NCI-H748 treated with DMSO at 0.1 percent for 48 hours (cell line): ENCODE measurements at regions not wholly inside any gene's neighbourhood (a gene's known extent, or its start where the extent isn't known, plus 50 kb on each side); places are given as distances from the start of the nearest gene placed in this dataset.

ENCODE experiments used
- DNase-seq: peaks from one replicate; lab custom pipeline; 2025; lab: John Stamatoyannopoulos, UW

- DNase-seq, result no peak
These were observed 171.5 kb upstream of the FHL2 start for GRCh38 chr2:105570326-105570725.

DNA sequence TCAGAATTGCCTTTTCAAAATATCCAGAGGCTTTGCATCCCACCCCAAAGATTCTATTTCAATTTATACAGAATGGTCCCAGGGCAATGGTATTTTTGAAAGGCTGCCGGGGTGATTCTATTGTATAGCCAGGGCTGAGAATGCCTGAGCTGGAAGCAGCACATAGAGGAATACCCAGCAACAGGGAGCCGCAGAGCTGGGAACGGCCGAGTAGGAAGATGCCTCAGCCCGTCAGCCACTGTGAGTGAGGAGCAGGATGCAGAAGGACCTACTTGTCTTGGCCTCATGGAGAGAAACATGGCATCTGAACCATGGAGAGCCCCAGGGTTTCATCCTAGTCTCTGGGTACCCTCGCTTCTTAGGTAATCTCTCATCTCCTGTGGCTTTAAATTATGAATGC lies 170.8 kb upstream of the FHL2 start:
- no peak for DNase-seq

- DNase-seq, result no peak
These were observed 169.2 kb upstream of the FHL2 start for GRCh38 chr2:105567996-105568494.

- DNase-seq, result no peak
These were observed 164.3 kb upstream of the FHL2 start for GRCh38 chr2:105563000-105563719.

GRCh38 chr2:105561401-105561800 lies 162.6 kb upstream of the FHL2 start:
- no peak for DNase-seq

DNA sequence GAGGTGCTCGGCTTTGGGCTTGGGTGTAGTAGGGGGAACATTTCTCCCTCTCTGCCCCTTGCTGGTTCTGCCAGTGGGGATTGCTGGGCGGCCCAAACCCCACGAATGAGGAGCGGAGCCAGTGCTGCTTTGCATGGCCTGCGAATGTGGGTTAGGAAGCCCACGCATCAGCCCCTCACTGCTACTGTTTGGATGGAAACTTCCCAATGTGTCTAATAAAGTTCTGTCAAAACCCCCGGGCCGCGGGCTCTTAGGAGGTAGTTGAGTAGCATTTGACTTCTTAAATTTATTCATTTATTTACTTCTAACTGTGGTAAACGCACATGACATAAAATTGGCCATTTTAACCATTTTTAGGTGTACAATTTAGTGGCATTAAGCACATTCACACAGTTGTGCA lies 161.3 kb upstream of the FHL2 start:
- no peak for DNase-seq

DNA sequence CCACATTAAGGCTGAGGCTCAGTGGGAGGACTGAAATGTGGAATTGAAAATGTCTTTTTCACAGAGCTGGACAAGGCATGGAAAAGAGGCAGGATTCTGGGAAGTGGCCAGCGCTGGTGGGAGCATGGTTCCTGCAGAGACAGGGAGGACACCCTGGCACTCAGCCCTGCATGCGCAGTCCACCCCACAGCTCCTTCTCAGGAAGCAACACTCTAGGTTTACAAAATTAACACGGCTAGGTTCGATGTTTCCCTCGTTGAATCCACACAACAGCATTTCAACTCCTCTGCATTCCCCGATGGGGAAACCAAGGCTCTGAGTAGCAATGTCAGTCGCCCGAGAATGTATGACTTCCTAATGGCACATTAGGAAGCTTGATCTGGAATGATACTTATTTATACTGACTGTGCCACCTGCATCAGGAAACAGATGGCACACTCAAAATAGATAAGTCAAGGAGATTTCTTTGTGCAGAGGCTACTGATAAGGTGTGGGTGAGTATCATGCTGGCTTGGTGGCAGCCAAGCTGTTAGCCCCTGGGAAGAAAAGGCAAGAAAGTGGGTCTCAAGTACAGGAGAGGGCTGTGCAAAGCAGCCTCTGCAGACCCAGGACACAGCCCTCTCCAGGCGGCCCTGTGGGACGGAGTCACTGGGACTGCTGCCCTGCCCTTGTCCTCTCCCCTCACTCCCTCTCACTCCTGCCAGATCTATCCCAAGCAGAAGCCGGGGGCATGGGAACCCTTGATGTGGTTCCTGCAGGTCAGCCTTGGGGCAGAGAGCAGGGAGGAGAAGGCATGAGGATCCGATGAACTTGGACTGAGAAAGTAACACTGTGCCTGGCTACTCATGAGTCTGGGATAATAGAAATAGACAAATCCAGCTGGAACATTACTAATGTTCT lies 158.4 kb upstream of the FHL2 start:
- no peak for DNase-seq

DNA sequence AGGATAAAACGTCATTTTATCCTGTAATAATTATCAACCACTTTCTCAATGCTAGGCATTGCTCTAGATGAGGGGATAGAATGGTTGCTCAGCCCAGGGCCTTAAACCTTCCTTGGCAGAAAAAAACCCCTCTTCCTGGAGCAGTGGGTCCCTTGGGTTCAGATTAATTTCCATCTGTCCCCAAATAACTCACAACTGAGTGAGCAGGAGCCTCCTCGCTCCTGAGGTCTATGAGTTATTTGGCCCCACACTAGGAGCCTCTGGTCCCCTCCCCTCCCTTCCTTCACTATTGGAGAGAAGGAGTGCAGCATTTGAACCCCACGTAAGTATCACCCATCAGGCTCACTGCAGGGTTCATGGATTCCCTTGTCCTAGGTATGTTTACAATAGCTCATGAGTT lies 157.5 kb upstream of the FHL2 start:
- no peak for DNase-seq

DNA sequence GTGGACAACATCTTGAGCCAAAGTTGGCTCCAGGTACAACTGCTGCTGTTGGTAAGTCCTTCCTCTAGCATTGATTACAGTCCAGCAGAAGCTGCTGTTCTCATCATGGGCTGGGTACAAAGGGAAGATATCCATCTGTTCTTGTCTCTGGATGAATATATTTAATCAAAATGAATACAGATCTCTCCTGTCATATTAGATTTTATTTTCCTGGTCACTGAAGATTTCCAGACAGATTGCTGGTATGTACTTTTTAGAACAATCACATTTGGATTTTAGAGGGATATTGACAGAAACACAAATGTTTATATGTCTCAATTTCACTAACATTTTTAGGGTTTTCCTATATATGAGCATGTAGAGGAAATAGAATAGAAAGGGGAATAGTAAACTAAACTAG lies 155.4 kb upstream of the FHL2 start:
- DNase-seq, result no peak

DNA sequence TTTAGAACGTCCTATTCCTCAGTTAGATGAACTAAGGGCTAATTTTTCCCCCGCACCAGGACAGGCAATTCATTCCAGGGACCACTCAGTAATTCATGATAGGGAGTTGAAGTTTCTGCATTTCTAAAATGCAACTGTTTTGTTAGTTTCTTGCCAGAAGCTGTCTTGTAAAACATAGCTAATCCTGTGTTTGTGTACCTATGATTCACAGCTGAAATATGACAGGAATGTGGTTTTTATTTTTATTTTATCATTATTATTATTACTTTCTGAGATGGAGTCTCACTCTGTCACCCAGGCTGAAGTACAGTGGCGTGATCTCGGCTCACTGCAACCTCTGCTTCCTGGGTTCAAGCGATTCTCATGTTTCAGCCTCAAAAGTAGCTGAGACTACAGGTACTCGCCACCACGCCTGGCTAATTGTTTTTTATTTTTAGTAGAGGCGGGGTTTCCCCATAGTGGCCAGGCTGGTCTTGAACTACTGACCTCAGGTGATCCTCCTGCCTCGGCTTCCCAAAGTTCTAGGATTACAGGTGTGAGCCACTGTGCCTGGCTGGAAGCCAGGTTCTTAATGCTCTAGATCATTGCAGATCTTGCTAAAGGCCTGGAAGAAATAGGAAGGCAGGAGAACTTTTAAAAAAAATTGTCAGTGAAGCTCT lies 154.8 kb upstream of the FHL2 start:
- no peak for DNase-seq

GRCh38 chr2:105546628-105546974 lies 147.8 kb upstream of the FHL2 start:
- no peak for DNase-seq

- DNase-seq, result peak; percentile 35
These were observed 147.1 kb upstream of the FHL2 start for GRCh38 chr2:105545730-105546627.

GRCh38 chr2:105544591-105545377 lies 145.9 kb upstream of the FHL2 start:
- DNase-seq, result no peak

GRCh38 chr2:105541189-105542050 lies 142.6 kb upstream of the FHL2 start:
- DNase-seq, result no peak

GRCh38 chr2:105540642-105541041 lies 141.8 kb upstream of the FHL2 start:
- no peak for DNase-seq

DNA sequence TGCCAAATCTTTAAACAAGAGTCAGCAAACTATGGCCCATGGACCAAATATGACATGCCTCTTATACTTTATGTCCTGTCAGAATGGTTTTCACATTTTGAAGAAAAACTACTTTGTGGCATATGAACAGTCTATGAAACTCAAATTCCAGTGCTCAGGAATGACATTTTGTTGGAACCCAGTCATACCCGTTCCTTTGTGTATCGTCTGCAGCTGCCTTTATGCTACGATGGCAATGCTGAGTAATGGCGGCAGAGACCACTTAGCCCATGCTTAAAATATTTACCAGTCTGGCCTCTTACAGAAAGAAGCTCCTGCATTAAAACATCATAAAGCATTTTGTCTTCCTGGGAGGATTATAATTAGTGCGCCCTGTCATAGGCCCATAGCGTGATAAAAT lies 140.5 kb upstream of the FHL2 start:
- DNase-seq, result no peak

DNA sequence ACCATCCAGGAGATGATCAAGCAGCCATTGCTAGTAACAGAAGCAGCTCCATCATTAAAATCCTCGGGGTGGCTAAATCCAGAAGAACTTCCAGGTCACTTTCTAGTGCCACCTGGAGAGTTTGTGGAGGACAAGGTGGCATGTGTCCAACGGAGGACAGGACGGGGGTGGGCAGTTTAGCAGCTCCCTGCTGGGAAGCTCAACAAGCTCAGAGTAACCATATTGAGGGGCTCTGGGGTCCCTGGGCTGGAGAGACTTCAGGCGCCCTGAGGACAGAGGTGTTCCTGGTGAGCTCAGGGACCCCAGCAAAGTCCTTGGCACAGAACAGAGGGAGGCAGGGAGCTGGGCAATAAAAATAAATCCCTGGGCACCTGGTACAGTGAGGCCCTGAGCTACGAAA lies 140.0 kb upstream of the FHL2 start:
- DNase-seq, result no peak

DNA sequence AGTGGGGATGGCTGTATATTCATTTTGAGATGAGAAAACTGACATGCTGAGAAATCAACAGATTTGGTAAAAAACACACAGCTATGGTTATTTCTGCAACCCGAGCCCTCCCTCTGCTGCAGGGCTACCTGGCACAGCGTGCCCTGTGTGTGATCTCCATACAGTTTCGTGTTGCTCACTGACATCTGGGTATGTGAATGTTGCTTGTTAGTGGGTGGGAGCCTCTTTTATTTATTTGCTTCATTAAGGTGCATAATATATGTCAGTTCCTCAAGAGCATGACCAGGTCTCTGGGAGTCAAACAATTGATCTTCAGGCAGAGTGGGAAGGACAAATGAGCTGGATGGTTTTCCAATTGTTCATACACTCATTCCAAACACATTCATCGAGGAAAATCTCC lies 139.1 kb upstream of the FHL2 start:
- DNase-seq, result no peak

DNA sequence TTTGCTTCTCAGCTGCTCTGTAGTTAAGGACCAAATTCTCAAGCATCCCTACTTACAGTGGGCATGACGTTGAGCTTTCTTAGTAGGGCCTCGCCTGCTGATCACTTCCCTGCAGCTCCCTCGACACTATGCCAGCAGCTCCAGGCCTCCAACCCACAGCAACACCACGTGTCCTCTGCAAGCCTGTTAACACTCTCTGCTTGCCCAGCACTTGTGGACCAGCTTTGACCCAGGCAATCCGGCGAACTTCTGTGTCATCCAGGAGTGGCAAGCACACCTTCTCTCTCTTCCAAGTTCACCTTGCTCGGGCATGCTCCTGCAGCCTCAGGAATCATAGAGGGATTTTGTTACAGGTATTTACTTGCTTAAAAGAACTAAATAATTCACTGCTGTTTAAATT lies 138.6 kb upstream of the FHL2 start:
- no peak for DNase-seq

DNA sequence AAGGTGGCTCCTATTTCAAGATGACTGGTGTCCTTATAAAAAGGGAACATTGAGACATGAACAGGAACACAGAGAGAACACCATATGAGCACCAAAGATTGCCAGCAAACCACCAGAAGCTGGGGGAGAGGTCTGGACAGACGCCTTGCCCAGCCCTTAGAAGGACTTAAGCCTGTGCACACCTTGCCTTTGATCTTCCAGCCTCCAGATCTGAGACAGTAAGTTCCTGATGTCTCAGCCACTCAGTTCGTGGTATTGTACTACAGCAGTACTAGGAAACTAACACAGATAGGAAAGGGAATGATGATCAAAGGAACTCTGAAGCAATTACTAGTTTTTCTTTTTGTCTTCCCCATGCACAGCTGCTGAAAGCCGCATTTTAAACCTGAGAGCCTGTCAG lies 137.3 kb upstream of the FHL2 start:
- no peak for DNase-seq
